Fibroblast of skin of right quadriceps (primary cell): ENCODE measurements at regions not wholly inside any gene's neighbourhood (a gene's known extent, or its start where the extent isn't known, plus 50 kb on each side); places are given as distances from the start of the nearest gene placed in this dataset.

ENCODE experiments used
- DNase-seq: peaks from one replicate; pipeline ENCODE4 v3.0.0-alpha.2; 2013

DNA sequence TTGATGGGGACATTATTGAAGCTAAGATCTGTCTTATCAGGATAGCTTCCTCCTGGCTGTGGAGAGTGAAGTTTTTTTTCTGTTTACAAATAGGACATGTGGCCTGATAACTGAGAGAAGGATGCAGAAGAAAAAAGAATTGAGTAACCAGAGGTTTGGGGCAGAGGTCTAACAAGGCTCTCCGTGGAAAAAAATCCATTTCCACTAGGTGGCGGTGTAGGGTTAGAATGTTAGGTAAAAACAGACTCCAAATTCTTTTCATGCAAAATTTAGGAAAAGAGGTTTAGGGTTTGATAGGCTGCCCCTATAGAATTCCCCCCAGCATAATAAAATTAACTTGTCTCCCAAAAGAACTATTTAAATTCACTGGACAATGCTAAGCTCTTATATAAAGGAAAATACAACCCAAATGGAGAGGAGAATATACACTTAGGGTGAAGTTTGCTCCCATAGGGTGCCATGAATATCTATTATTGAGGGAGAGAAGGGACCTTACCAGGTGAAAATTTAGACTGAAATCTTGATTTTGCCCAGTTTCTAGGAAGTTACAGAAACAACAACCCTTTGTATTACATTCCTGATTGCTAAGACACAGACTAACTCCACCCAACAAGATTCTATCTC is 1560.4 kb downstream of the OTOL1 start:
- peak; percentile 28 for DNase-seq

DNA sequence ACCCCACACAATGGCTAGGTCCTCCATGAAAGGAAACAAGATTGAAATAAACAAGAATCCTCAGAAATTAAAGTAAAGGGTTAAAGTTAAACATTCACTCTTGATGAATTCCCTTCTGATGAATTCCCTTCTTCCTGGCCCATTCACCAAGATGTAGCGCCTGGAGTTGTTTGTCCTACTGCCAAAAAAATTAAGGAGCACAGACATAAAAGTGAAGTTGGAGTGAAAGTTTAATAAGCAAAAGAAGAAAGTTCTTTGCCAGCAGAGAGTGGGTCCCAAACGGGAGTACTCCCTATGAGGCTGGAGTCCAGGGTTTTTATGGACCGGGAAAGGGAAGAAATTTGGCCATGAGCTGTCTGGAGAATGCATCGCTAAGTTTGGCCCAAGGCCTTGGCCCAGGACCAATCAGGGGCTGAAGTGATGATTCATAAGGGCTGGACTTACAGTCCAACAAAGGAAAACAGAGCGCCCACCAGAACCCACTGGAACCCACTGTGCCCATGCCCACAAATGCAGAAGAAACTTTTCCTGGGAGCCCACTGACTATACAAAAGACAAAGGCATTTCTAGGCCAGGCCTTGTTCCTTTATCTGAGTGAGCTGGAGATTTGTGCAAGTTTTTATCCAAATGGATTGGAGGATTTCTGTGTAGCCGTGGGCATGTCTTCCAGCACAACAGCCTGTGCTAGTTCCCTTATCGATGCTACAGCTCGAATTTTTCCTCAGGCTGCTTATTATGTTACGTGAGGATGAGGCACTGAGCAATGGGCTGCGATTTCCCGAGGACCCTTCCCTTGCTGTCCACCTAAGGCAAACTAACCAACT is 1561.6 kb downstream of the OTOL1 start:
- no peak for DNase-seq

- peak; percentile 20 for DNase-seq
Observed at GRCh38 chr3:163071713-163072112, 1575.1 kb downstream of the OTOL1 start.
